WTC11 (cell line): ENCODE measurements at regions not wholly inside any gene's neighbourhood (a gene's known extent, or its start where the extent isn't known, plus 50 kb on each side); places are given as distances from the start of the nearest gene placed in this dataset.

Source experiments
- ATAC-seq: fragments of 200-7000 bp; cut with Tn5 transposase; 2 replicates; pipeline ENCODE4 v1.10.0; 2021; ENCODE audit warnings: mild to moderate bottlenecking, moderate library complexity
- CTCF ChIA-PET: fragments of 300-600 bp; sonication (Branson Sonifier 250); formaldehyde crosslinking; loops from one replicate; lab custom pipeline; 2021; ENCODE audit warnings: antibody characterized with exemption; lab: Charles Lee
- POLR2A ChIA-PET: fragments of 350-600 bp; sonication (Branson Sonifier 250); formaldehyde crosslinking; loops from one replicate; lab custom pipeline; 2021; ENCODE audit warnings: antibody characterized with exemption; lab: Charles Lee
- DNase-seq: peaks from one replicate; pipeline ENCODE4 v3.0.0; 2021; ENCODE audit warnings: low spot score
- H3K27ac Mint-ChIP-seq: 2 replicates; pipeline ENCODE4 v1.8.0; 2021; ENCODE audit warnings: mixed read lengths
- H3K27me3 Mint-ChIP-seq: 2 replicates; pipeline ENCODE4 v1.8.0; 2021; ENCODE audit warnings: low read depth, mild to moderate bottlenecking, moderate library complexity, mixed read lengths
- H3K36me3 Mint-ChIP-seq: 2 replicates; pipeline ENCODE4 v1.8.0; 2021; ENCODE audit warnings: mixed read lengths
- H3K4me1 Mint-ChIP-seq: 2 replicates; pipeline ENCODE4 v1.8.0; 2022; ENCODE audit warnings: mixed read lengths
- H3K4me3 Mint-ChIP-seq: 2 replicates; pipeline ENCODE4 v1.8.0; 2021; ENCODE audit warnings: mild to moderate bottlenecking, moderate library complexity, mixed read lengths
- H3K9me3 Mint-ChIP-seq: 2 replicates; pipeline ENCODE4 v1.8.0; 2021; ENCODE audit warnings: mixed read lengths
- ATF1 ChIP-seq: sonication (generic); formaldehyde crosslinking; IDR thresholded peaks from 2 replicates; pipeline ENCODE4 v1.8.1; 2023; ENCODE audit warnings: mild to moderate bottlenecking, moderate library complexity, missing genetic modification reagents
- ATF6 ChIP-seq: sonication (generic); formaldehyde crosslinking; IDR thresholded peaks from 2 replicates; pipeline ENCODE4 v1.8.1; 2023; ENCODE audit warnings: mild to moderate bottlenecking, missing genetic modification reagents
- E2F1 ChIP-seq: sonication (generic); formaldehyde crosslinking; IDR thresholded peaks from 2 replicates; pipeline ENCODE4 v1.8.0; 2022; ENCODE audit warnings: mild to moderate bottlenecking, missing genetic modification reagents
- ELF4 ChIP-seq: sonication (generic); formaldehyde crosslinking; IDR thresholded peaks from 2 replicates; pipeline ENCODE4 v1.8.1; 2022; ENCODE audit warnings: low read depth, mild to moderate bottlenecking, moderate library complexity, missing genetic modification reagents
- EMX1 ChIP-seq: fragments of 250-450 bp; sonication (Bioruptor Pico); IDR thresholded peaks from 2 replicates; pipeline ENCODE4 v1.8.0; 2021; ENCODE audit warnings: mild to moderate bottlenecking
- ETV6 ChIP-seq: sonication (generic); formaldehyde crosslinking; IDR thresholded peaks from 2 replicates; pipeline ENCODE4 v1.8.1; 2022; ENCODE audit warnings: mild to moderate bottlenecking, missing genetic modification reagents
- IRF2 ChIP-seq: sonication (generic); formaldehyde crosslinking; IDR thresholded peaks from 2 replicates; pipeline ENCODE4 v1.8.0; 2022; ENCODE audit warnings: low read depth, missing genetic modification reagents, borderline replicate concordance
- JUN ChIP-seq: sonication (generic); formaldehyde crosslinking; IDR thresholded peaks from 2 replicates; pipeline ENCODE4 v1.8.0; 2023; ENCODE audit warnings: mild to moderate bottlenecking, missing genetic modification reagents
- KAT7 ChIP-seq: sonication (generic); formaldehyde crosslinking; IDR thresholded peaks from 2 replicates; pipeline ENCODE4 v1.8.1; 2023; ENCODE audit warnings: missing genetic modification reagents, mild to moderate bottlenecking, borderline replicate concordance
- NR1H2 ChIP-seq: sonication (generic); formaldehyde crosslinking; IDR thresholded peaks from 2 replicates; pipeline ENCODE4 v1.9.0; 2021; ENCODE audit warnings: mild to moderate bottlenecking, moderate library complexity, missing genetic modification reagents
- PREB ChIP-seq: sonication (generic); formaldehyde crosslinking; IDR thresholded peaks from 2 replicates; pipeline ENCODE4 v1.8.1; 2022; ENCODE audit warnings: mild to moderate bottlenecking, missing genetic modification reagents, moderate library complexity, borderline replicate concordance
- PRRX2 ChIP-seq: fragments of 250-450 bp; sonication (Bioruptor Pico); IDR thresholded peaks from 2 replicates; pipeline ENCODE4 v1.8.0; 2021; ENCODE audit warnings: mild to moderate bottlenecking
- RORB ChIP-seq: fragments of 250-450 bp; sonication (Bioruptor Pico); IDR thresholded peaks from 2 replicates; pipeline ENCODE4 v1.9.0; 2021; ENCODE audit warnings: mild to moderate bottlenecking
- SOX15 ChIP-seq: fragments of 250-450 bp; sonication (Bioruptor Pico); IDR thresholded peaks from 2 replicates; pipeline ENCODE4 v1.9.0; 2021; ENCODE audit warnings: mild to moderate bottlenecking
- SP1 ChIP-seq: sonication (generic); formaldehyde crosslinking; conservative IDR thresholded peaks from 2 replicates; pipeline ENCODE4 v1.8.1; 2022; ENCODE audit warnings: missing genetic modification reagents
- TEAD1 ChIP-seq: sonication (generic); formaldehyde crosslinking; IDR thresholded peaks from 2 replicates; pipeline ENCODE4 v1.8.0; 2022; ENCODE audit warnings: mild to moderate bottlenecking, missing genetic modification reagents
- TEAD4 ChIP-seq: sonication (generic); formaldehyde crosslinking; IDR thresholded peaks from 2 replicates; pipeline ENCODE4 v1.8.0; 2022; ENCODE audit warnings: mild to moderate bottlenecking, missing genetic modification reagents
- TP53 ChIP-seq: sonication (generic); formaldehyde crosslinking; IDR thresholded peaks from 2 replicates; pipeline ENCODE4 v1.8.1; 2023; ENCODE audit warnings: mild to moderate bottlenecking, missing genetic modification reagents
- USF1 ChIP-seq: sonication (generic); formaldehyde crosslinking; IDR thresholded peaks from 2 replicates; pipeline ENCODE4 v1.8.0; 2022; ENCODE audit warnings: mild to moderate bottlenecking, missing genetic modification reagents
- ZNF263 ChIP-seq: sonication (generic); formaldehyde crosslinking; IDR thresholded peaks from 2 replicates; pipeline ENCODE4 v1.8.1; 2022; ENCODE audit warnings: low read depth, mild to moderate bottlenecking, moderate library complexity, missing genetic modification reagents
- TF ChIP-seq, protein P1 (sequence below): sonication (generic); formaldehyde crosslinking; IDR thresholded peaks from 2 replicates; pipeline ENCODE4 v1.8.0; 2022; ENCODE audit warnings: mild to moderate bottlenecking, missing genetic modification reagents
- TF ChIP-seq, protein P2 (sequence below): sonication (generic); formaldehyde crosslinking; IDR thresholded peaks from 2 replicates; pipeline ENCODE4 v1.8.1; 2022; ENCODE audit warnings: missing genetic modification reagents, borderline replicate concordance
- TF ChIP-seq, protein P3 (sequence below): sonication (generic); formaldehyde crosslinking; IDR thresholded peaks from 2 replicates; pipeline ENCODE4 v1.8.1; 2022; ENCODE audit warnings: low read depth, missing genetic modification reagents, borderline replicate concordance

- TF ChIP-seq USF1 (CRISPR knock-in tag) (no peak), ATF6 (CRISPR knock-in tag) (no peak), TP53 (no peak), ATF1 (CRISPR knock-in tag) (no peak), E2F1 (no peak), TEAD4 (CRISPR knock-in tag) (no peak), ELF4 (no peak), TEAD1 (CRISPR knock-in tag) (no peak), SP1 (CRISPR knock-in tag) (no peak), ZNF263 (CRISPR knock-in tag) (no peak), ETV6 (no peak)
Measured at GRCh38 chr12:105804591-105805265, 334.0 kb downstream of the NUAK1 start (continued).

GRCh38 chr12:105805730-105806399 lies 332.9 kb downstream of the NUAK1 start:
- Mint-ChIP-seq H3K27ac (no peak overlapping the region), H3K9me3 (peaks cover 26% of the 10 kb centered on the region), H3K27me3 (no peaks in the 10 kb centered on the region; the same call in 1 of the 2 replicates), H3K4me3 (no peak overlapping the region), H3K4me1 (no peaks in the 10 kb centered on the region), H3K36me3 (peaks cover 2% of the 10 kb centered on the region)
- ATAC-seq (no peak), DNase-seq (no peak)
- ChIA-PET POLR2A (no interaction called here), CTCF (no interaction called here)
- TF ChIP-seq IRF2 (CRISPR knock-in tag) (no peak), EMX1 (CRISPR knock-in tag) (no peak), JUN (CRISPR knock-in tag) (no peak), RORB (CRISPR knock-in tag) (no peak), KAT7 (CRISPR knock-in tag) (no peak), NR1H2 (CRISPR knock-in tag) (no peak), PRRX2 (CRISPR knock-in tag) (no peak), ZNF263 (CRISPR knock-in tag) (no peak), SOX15 (CRISPR knock-in tag) (no peak), PREB (no peak)
- TF ChIP-seq, protein P1, sequence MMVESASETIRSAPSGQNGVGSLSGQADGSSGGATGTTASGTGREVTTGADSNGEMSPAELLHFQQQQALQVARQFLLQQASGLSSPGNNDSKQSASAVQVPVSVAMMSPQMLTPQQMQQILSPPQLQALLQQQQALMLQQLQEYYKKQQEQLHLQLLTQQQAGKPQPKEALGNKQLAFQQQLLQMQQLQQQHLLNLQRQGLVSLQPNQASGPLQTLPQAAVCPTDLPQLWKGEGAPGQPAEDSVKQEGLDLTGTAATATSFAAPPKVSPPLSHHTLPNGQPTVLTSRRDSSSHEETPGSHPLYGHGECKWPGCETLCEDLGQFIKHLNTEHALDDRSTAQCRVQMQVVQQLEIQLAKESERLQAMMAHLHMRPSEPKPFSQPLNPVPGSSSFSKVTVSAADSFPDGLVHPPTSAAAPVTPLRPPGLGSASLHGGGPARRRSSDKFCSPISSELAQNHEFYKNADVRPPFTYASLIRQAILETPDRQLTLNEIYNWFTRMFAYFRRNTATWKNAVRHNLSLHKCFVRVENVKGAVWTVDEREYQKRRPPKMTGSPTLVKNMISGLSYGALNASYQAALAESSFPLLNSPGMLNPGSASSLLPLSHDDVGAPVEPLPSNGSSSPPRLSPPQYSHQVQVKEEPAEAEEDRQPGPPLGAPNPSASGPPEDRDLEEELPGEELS (CRISPR knock-in tag), result no peak
- TF ChIP-seq, protein P2, sequence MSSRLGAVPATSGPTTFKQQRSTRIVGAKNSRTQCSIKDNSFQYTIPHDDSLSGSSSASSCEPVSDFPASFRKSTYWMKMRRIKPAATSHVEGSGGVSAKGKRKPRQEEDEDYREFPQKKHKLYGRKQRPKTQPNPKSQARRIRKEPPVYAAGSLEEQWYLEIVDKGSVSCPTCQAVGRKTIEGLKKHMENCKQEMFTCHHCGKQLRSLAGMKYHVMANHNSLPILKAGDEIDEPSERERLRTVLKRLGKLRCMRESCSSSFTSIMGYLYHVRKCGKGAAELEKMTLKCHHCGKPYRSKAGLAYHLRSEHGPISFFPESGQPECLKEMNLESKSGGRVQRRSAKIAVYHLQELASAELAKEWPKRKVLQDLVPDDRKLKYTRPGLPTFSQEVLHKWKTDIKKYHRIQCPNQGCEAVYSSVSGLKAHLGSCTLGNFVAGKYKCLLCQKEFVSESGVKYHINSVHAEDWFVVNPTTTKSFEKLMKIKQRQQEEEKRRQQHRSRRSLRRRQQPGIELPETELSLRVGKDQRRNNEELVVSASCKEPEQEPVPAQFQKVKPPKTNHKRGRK (CRISPR knock-in tag), result no peak
- TF ChIP-seq, protein P3, sequence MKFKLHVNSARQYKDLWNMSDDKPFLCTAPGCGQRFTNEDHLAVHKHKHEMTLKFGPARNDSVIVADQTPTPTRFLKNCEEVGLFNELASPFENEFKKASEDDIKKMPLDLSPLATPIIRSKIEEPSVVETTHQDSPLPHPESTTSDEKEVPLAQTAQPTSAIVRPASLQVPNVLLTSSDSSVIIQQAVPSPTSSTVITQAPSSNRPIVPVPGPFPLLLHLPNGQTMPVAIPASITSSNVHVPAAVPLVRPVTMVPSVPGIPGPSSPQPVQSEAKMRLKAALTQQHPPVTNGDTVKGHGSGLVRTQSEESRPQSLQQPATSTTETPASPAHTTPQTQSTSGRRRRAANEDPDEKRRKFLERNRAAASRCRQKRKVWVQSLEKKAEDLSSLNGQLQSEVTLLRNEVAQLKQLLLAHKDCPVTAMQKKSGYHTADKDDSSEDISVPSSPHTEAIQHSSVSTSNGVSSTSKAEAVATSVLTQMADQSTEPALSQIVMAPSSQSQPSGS (CRISPR knock-in tag), result no peak
